ENCODE measurements at regions not wholly inside any gene's neighbourhood (a gene's known extent, or its start where the extent isn't known, plus 50 kb on each side); places are given as distances from the start of the nearest gene placed in this dataset.

DNA sequence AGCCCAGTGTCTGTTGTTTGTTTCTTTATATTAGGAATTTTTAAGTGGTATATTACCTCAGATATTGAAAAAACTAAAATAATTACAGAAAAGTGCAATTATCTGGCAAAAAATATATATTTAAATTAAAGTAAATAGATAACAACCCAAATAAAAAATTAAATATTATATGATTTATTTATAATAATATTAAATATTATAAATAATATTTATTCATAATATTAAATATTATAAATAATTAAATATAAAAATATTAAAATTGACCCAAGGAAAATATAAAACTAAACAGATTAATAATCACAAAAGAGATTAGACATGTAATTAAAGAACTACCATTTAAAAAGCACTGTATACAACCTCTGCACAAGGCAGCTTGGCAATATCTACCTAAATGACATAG lies 331.9 kb upstream of the POGK start:
- DNase-seq (no peak), ATAC-seq (no peak)
- no peaks in the 10 kb centered on the region for H3K4me1 Mint-ChIP-seq (ENCODE audit: low read depth)
- TF ChIP-seq, protein P1, sequence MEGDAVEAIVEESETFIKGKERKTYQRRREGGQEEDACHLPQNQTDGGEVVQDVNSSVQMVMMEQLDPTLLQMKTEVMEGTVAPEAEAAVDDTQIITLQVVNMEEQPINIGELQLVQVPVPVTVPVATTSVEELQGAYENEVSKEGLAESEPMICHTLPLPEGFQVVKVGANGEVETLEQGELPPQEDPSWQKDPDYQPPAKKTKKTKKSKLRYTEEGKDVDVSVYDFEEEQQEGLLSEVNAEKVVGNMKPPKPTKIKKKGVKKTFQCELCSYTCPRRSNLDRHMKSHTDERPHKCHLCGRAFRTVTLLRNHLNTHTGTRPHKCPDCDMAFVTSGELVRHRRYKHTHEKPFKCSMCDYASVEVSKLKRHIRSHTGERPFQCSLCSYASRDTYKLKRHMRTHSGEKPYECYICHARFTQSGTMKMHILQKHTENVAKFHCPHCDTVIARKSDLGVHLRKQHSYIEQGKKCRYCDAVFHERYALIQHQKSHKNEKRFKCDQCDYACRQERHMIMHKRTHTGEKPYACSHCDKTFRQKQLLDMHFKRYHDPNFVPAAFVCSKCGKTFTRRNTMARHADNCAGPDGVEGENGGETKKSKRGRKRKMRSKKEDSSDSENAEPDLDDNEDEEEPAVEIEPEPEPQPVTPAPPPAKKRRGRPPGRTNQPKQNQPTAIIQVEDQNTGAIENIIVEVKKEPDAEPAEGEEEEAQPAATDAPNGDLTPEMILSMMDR (IDR thresholded peaks at IDR 0.05): no peak
- H3K36me3 Mint-ChIP-seq (ENCODE audit: low read depth): no peaks in the 10 kb centered on the region
- H3K4me3 Mint-ChIP-seq: no peak overlapping the region
- intact Hi-C loops (cut with micrococcal nuclease): no loop called here
- ChIA-PET CTCF (interaction anchor here (1.3 kb wide), 1 partner anchor 28 kb away, joined by 3 read pairs; no protein-coding TSS in a partner anchor), POLR2A (interaction anchor here (0.7 kb wide), 1 partner anchor 612 kb away, joined by 3 read pairs; no protein-coding TSS in a partner anchor)
- H3K27ac Mint-ChIP-seq: no peak overlapping the region
- H3K27me3 Mint-ChIP-seq: peaks cover 4% of the 10 kb centered on the region
- no peaks in the 10 kb centered on the region for H3K9me3 Mint-ChIP-seq

DNA sequence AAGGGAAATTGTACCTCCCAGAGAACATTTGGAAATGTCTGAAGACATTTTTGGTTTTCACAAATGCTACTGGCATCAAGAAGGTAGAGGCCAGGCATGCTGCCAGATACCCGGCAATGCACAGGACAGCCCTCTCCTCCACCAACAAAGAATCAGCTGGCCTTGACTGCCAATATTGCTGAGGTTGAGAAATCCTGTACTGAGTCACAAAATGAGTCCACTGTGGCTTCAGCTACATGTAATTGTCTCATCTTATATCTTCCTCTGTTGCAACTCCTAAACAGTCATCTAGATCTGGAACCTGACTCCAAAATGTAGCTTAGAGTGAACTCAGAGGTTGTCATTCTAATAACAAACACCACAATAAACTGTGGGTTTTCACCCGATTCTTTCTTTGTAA lies 327.5 kb upstream of the POGK start:
- POLR2A ChIA-PET: no interaction called here
- Mint-ChIP-seq H3K27ac (no peak overlapping the region), H3K4me1 (ENCODE audit: low read depth) (no peaks in the 10 kb centered on the region), H3K36me3 (ENCODE audit: low read depth) (no peaks in the 10 kb centered on the region), H3K4me3 (no peak overlapping the region), H3K9me3 (peaks cover 3% of the 10 kb centered on the region), H3K27me3 (peaks cover 6% of the 10 kb centered on the region)
- ATAC-seq: no peak
- DNase-seq: no peak
- TF ChIP-seq, protein P1 (IDR thresholded peaks at IDR 0.05): no peak
- CTCF ChIA-PET: no interaction called here
- intact Hi-C loops (cut with micrococcal nuclease): no loop called here

GRCh38 chr1:166514067-166514466 lies 325.2 kb upstream of the POGK start:
- intact Hi-C loops (cut with micrococcal nuclease): no loop called here
- no peaks in the 10 kb centered on the region for H3K36me3 Mint-ChIP-seq (ENCODE audit: low read depth)
- TF ChIP-seq, protein P1 (IDR thresholded peaks at IDR 0.05): no peak
- H3K4me1 Mint-ChIP-seq (ENCODE audit: low read depth): no peaks in the 10 kb centered on the region
- no peak overlapping the region for H3K27ac Mint-ChIP-seq
- peaks cover 8% of the 10 kb centered on the region for H3K27me3 Mint-ChIP-seq
- CTCF ChIA-PET: no interaction called here
- no peak overlapping the region for H3K4me3 Mint-ChIP-seq
- ATAC-seq (no peak), DNase-seq (no peak)
- peaks cover 3% of the 10 kb centered on the region for H3K9me3 Mint-ChIP-seq
- POLR2A ChIA-PET: no interaction called here

GRCh38 chr1:166527752-166528151 lies 311.5 kb upstream of the POGK start:
- intact Hi-C loops (cut with micrococcal nuclease): no loop called here
- ATAC-seq: no peak

GRCh38 chr1:166538646-166539045 lies 300.6 kb upstream of the POGK start:
- Mint-ChIP-seq H3K36me3 (ENCODE audit: low read depth) (no peaks in the 10 kb centered on the region), H3K27me3 (peaks cover 5% of the 10 kb centered on the region), H3K9me3 (peaks cover 4% of the 10 kb centered on the region), H3K4me3 (no peak overlapping the region), H3K4me1 (ENCODE audit: low read depth) (no peaks in the 10 kb centered on the region), H3K27ac (no peak overlapping the region)
- POLR2A ChIA-PET: no interaction called here
- intact Hi-C loops (cut with micrococcal nuclease): no loop called here
- TF ChIP-seq, protein P1 (IDR thresholded peaks at IDR 0.05): no peak
- ATAC-seq (no peak), DNase-seq (no peak)
- CTCF ChIA-PET: interaction anchor here (0.6 kb wide), 1 partner anchor 28 kb away, joined by 3 read pairs; no protein-coding TSS in a partner anchor

More at GRCh38 chr1:166527752-166528151, 311.5 kb upstream of the POGK start:
- POLR2A ChIA-PET: interaction anchor here (0.7 kb wide), 1 partner anchor 70 kb away, joined by 3 read pairs; no protein-coding TSS in a partner anchor
- Mint-ChIP-seq H3K4me3 (no peak overlapping the region), H3K9me3 (no peaks in the 10 kb centered on the region), H3K27ac (no peak overlapping the region), H3K4me1 (ENCODE audit: low read depth) (no peaks in the 10 kb centered on the region), H3K36me3 (ENCODE audit: low read depth) (no peaks in the 10 kb centered on the region), H3K27me3 (peaks cover 4% of the 10 kb centered on the region)
- DNase-seq: no peak
- CTCF ChIA-PET: interaction anchor here (0.8 to 1.2 kb wide), 2 partner anchors 22 to 49 kb away, joined by 3 to 4 read pairs; no protein-coding TSS in a partner anchor
- TF ChIP-seq, protein P1 (IDR thresholded peaks at IDR 0.05): no peak
